ENCODE measurements at regions not wholly inside any gene's neighbourhood (a gene's known extent, or its start where the extent isn't known, plus 50 kb on each side); places are given as distances from the start of the nearest gene placed in this dataset.

DNA sequence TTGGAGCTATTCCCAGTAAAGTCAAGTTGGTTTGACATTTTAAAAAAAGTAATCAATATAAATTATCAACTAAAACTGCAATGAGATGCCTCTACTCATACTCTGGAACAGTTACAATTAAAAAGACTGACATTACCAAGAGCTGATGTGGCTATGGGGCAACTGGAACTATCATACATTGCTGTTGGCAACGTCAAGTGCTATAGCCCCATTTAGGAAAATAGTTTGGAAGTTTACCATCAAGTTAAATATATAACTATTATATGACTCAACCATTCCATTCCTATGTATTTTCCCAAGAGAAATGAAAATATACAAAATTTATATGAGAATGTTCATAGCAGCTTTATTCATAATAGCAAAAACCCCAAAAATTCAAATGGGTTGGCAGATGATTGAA, 111.4 kb upstream of the HDGFL1 start:
- TF ChIP-seq, protein P1, sequence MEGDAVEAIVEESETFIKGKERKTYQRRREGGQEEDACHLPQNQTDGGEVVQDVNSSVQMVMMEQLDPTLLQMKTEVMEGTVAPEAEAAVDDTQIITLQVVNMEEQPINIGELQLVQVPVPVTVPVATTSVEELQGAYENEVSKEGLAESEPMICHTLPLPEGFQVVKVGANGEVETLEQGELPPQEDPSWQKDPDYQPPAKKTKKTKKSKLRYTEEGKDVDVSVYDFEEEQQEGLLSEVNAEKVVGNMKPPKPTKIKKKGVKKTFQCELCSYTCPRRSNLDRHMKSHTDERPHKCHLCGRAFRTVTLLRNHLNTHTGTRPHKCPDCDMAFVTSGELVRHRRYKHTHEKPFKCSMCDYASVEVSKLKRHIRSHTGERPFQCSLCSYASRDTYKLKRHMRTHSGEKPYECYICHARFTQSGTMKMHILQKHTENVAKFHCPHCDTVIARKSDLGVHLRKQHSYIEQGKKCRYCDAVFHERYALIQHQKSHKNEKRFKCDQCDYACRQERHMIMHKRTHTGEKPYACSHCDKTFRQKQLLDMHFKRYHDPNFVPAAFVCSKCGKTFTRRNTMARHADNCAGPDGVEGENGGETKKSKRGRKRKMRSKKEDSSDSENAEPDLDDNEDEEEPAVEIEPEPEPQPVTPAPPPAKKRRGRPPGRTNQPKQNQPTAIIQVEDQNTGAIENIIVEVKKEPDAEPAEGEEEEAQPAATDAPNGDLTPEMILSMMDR (IDR thresholded peaks at IDR 0.05): no peak
- TF ChIP-seq POLR2A (IDR thresholded peaks at IDR 0.05): no peak

All from testis (tissue), 2 donors.